ENCODE measurements at regions not wholly inside any gene's neighbourhood (a gene's known extent, or its start where the extent isn't known, plus 50 kb on each side); places are given as distances from the start of the nearest gene placed in this dataset.
"Not testable (repeated sequence)": the region's sequence is repeated elsewhere in the genome, so short reads cannot be mapped to it uniquely, and the experiment has no call there.

GRCh38 chr4:22601638-22602037 is 85.8 kb upstream of the ADGRA3 start:
- TF ChIP-seq CTCF (IDR thresholded peaks at IDR 0.05); EZH2 (IDR thresholded peaks at IDR 0.05; ENCODE audit: borderline replicate concordance, insufficient read depth, low read depth, low read length, poor library complexity, severe bottlenecking): not testable (repeated sequence)
